ENCODE measurements at regions not wholly inside any gene's neighbourhood (a gene's known extent, or its start where the extent isn't known, plus 50 kb on each side); places are given as distances from the start of the nearest gene placed in this dataset.

GRCh38 chr5:74433896-74434829 is 206.4 kb downstream of the ENC1 start:
- TF ChIP-seq SPI1 (IDR thresholded peaks at IDR 0.05; ENCODE audit: low read depth, low read length) = no peak
- no peak for TF ChIP-seq POLR2AphosphoS5 (IDR thresholded peaks at IDR 0.05; ENCODE audit: low read depth, low read length)

Measured in GM12891 (cell line).